Karpas-422 (cell line): ENCODE measurements at regions not wholly inside any gene's neighbourhood (a gene's known extent, or its start where the extent isn't known, plus 50 kb on each side); places are given as distances from the start of the nearest gene placed in this dataset.
"Not testable (repeated sequence)": the region's sequence is repeated elsewhere in the genome, so short reads cannot be mapped to it uniquely, and the experiment has no call there.

Experiments
- DNase-seq: peaks from one replicate; pipeline ENCODE4 v3.0.0-alpha.2; 2015
- H2AFZ ChIP-seq: fragments of 200-600 bp; sonication (generic); 2 replicates; pipeline ENCODE4 v1.6.1; 2014; ENCODE audit warnings: antibody characterized with exemption, low read length, mixed read lengths
- H3K27ac ChIP-seq: fragments of 200-600 bp; sonication (generic); 2 replicates; pipeline ENCODE4 v1.5.1; 2014; ENCODE audit warnings: mild to moderate bottlenecking, low read length, moderate library complexity
- H3K27me3 ChIP-seq: fragments of 200-600 bp; sonication (generic); 2 replicates; pipeline ENCODE4 v1.6.1; 2014; ENCODE audit warnings: low read length, mixed read lengths
- H3K36me3 ChIP-seq: fragments of 200-600 bp; sonication (generic); 2 replicates; pipeline ENCODE4 v1.6.1; 2014; ENCODE audit warnings: low read length, mixed read lengths; ENCODE audit not compliant: insufficient read depth
- H3K4me1 ChIP-seq: fragments of 200-600 bp; sonication (generic); 2 replicates; pipeline ENCODE4 v1.6.1; 2014; ENCODE audit warnings: mild to moderate bottlenecking, low read length, mixed read lengths
- H3K4me2 ChIP-seq: fragments of 200-600 bp; sonication (generic); 2 replicates; pipeline ENCODE4 v1.6.1; 2014; ENCODE audit warnings: low read length, low read depth, mild to moderate bottlenecking; ENCODE audit not compliant: poor library complexity, severe bottlenecking
- H3K4me3 ChIP-seq: fragments of 200-600 bp; sonication (generic); 2 replicates; pipeline ENCODE4 v1.5.1; 2014; ENCODE audit warnings: mild to moderate bottlenecking, antibody characterized with exemption, low read length, mixed read lengths
- H3K79me2 ChIP-seq: fragments of 200-600 bp; sonication (generic); 2 replicates; pipeline ENCODE4 v1.6.1; 2014; ENCODE audit warnings: mild to moderate bottlenecking, low read length, mixed read lengths
- H3K9ac ChIP-seq: fragments of 200-600 bp; sonication (generic); 2 replicates; pipeline ENCODE4 v1.6.0; 2014; ENCODE audit warnings: low read length
- H3K9me2 ChIP-seq: fragments of 200-600 bp; sonication (generic), shearing (Covaris generic); replicated peaks from 2 replicates; pipeline ENCODE4 v1.6.0; 2014; ENCODE audit warnings: mild to moderate bottlenecking, low read length, moderate library complexity; ENCODE audit not compliant: insufficient read depth
- H3K9me3 ChIP-seq: fragments of 300-700, 200-600 bp; sonication (generic); 2 replicates; pipeline ENCODE4 v1.6.1; 2014; ENCODE audit warnings: low read length, mixed read lengths
- H4K20me1 ChIP-seq: fragments of 200-600 bp; sonication (generic); 2 replicates; pipeline ENCODE4 v1.6.1; 2014; ENCODE audit warnings: mild to moderate bottlenecking, antibody characterized with exemption, low read length, low read depth; ENCODE audit not compliant: insufficient read depth

DNA sequence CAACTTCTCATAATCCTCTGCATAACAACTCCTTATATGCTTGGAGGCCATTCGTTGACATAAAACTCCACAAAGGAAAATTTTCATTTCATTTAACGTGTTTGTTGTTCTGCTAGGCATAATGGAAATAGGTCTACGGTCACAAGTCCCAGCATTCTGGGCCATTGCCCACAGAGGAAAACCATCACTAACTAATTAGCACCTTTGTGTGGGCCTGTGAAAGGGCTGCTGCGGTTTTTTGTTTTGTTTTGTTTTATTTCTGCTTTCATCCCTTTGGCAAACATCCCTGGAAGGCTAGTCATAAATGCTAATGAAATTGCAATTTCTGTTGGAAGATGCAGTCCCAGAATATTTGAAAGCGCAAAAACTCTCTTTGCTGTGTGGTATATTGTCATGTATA lies 180.3 kb downstream of the RMST start:
- no peaks in the 10 kb centered on the region for H3K4me1 ChIP-seq
- H3K9me2 ChIP-seq = no peaks in the 10 kb centered on the region
- no peak overlapping the region for H2AFZ ChIP-seq
- no peaks in the 10 kb centered on the region for H3K36me3 ChIP-seq
- H3K4me2 ChIP-seq = no peak overlapping the region
- H3K4me3 ChIP-seq = no peak overlapping the region
- H3K9me3 ChIP-seq = no peaks in the 10 kb centered on the region
- no peak overlapping the region for H3K27ac ChIP-seq
- H3K79me2 ChIP-seq = no peaks in the 10 kb centered on the region
- no peak for DNase-seq
- no peaks in the 10 kb centered on the region for H3K27me3 ChIP-seq
- no peaks in the 10 kb centered on the region for H4K20me1 ChIP-seq
- H3K9ac ChIP-seq = no peak overlapping the region

DNA sequence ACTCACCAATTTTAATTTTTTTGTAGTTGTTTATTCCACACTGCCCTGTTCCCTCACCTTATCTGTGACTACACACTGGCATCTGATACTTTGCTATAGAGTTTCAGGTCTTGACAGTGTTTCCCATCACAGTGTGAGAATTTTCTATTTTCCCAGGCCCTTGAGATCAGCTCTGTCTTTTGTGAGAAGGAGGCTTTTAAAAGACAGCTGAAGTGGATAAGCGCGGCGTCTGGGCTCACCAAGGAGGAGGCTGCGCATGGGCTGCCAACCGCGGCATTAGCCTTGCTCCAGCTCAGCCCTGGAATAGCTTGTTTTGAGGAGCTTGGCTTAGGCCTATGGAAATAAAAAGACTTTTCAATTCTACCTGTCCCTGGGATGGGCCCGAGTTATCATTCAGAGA lies 181.3 kb downstream of the RMST start:
- H3K27me3 ChIP-seq = no peaks in the 10 kb centered on the region
- H3K4me3 ChIP-seq = no peak overlapping the region
- no peaks in the 10 kb centered on the region for H3K9me3 ChIP-seq
- H3K36me3 ChIP-seq = no peaks in the 10 kb centered on the region
- no peak overlapping the region for H3K9ac ChIP-seq
- H4K20me1 ChIP-seq = no peaks in the 10 kb centered on the region
- no peaks in the 10 kb centered on the region for H3K4me1 ChIP-seq
- H3K27ac ChIP-seq = no peak overlapping the region
- H3K4me2 ChIP-seq = no peak overlapping the region
- no peak for DNase-seq
- no peak overlapping the region for H2AFZ ChIP-seq
- H3K79me2 ChIP-seq = no peaks in the 10 kb centered on the region
- no peaks in the 10 kb centered on the region for H3K9me2 ChIP-seq

DNA sequence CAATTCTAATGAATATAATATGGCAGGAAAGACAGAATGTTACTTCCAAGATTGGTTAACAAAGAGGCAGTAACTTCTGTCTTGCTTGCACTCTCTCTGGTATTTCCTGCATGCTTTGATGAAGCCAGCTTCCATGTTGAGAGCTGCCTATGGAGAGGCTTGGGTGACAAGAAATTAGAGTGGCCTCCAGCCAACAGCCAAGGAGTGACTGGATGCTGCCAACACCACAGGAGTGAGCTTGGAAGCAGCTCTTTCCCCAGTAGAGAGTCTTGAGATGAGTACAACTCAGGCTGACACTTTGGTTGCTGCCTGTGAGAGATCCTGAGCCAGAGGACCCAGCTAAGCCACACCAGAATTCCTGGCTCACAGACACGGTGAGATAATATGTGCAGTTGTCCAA lies 183.1 kb downstream of the RMST start:
- Histone ChIP-seq H3K4me1 (no peaks in the 10 kb centered on the region), H3K4me2 (no peak overlapping the region), H2AFZ (no peak overlapping the region), H3K36me3 (no peaks in the 10 kb centered on the region), H3K79me2 (no peaks in the 10 kb centered on the region), H3K27ac (no peak overlapping the region), H3K4me3 (no peak overlapping the region), H4K20me1 (no peaks in the 10 kb centered on the region), H3K9me2 (no peaks in the 10 kb centered on the region), H3K9ac (no peak overlapping the region), H3K9me3 (no peaks in the 10 kb centered on the region), H3K27me3 (no peaks in the 10 kb centered on the region)
- no peak for DNase-seq

DNA sequence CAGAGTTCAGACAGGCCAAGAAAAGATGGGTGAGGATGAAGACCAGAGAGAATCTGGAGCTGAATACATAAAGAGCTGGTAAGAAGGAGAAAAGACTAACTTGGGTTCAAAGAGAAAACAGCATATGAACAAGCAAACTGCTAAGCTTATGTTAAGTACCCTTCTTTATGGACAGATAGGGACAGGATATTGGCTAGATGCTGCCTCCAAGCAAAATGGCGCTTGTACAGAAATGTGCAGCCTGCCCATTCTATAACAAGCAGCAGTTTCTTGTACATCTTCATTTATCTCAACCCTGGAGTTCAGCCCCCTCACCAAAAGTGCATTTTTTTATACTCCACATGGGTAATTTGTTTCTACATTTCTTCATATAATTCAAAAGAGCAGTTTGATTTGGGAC lies 184.5 kb downstream of the RMST start:
- Histone ChIP-seq H3K4me3 (no peak overlapping the region), H3K9me2 (no peaks in the 10 kb centered on the region)

DNA sequence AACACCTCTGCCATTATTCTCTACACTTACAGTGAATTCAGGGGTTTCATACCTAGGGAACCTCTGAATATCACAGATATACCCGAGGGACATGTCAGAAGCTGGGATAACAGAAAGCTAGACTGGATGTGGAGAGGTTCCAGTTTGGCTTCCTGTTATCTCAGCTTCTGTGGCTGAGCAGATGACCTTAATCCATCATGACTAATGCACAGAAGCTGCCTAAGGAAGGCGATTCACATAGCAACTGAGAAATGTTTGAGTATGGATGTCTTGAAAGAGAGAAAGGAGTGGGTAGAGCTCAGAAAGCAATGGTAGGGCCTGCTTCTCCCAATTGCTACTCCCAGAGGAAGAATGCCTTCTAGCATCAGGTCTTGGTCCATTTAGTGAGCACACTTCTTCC lies 187.6 kb downstream of the RMST start:
- H3K4me2 ChIP-seq = no peak overlapping the region
- no peaks in the 10 kb centered on the region for H4K20me1 ChIP-seq
- DNase-seq = no peak
- H3K4me1 ChIP-seq = no peaks in the 10 kb centered on the region
- H3K9me2 ChIP-seq = no peaks in the 10 kb centered on the region
- H3K27ac ChIP-seq = no peak overlapping the region
- no peaks in the 10 kb centered on the region for H3K27me3 ChIP-seq
- H3K36me3 ChIP-seq = no peaks in the 10 kb centered on the region
- no peak overlapping the region for H3K9ac ChIP-seq
- no peak overlapping the region for H3K4me3 ChIP-seq
- H3K79me2 ChIP-seq = no peaks in the 10 kb centered on the region
- no peak overlapping the region for H2AFZ ChIP-seq
- H3K9me3 ChIP-seq = no peaks in the 10 kb centered on the region

More for the DNA sequence above, 184.5 kb downstream of the RMST start:
- H2AFZ ChIP-seq = no peak overlapping the region
- no peak for DNase-seq
- H3K9ac ChIP-seq = no peak overlapping the region
- H3K36me3 ChIP-seq = no peaks in the 10 kb centered on the region
- H3K27me3 ChIP-seq = no peaks in the 10 kb centered on the region
- H4K20me1 ChIP-seq = no peaks in the 10 kb centered on the region
- no peaks in the 10 kb centered on the region for H3K9me3 ChIP-seq
- H3K27ac ChIP-seq = no peak overlapping the region
- no peaks in the 10 kb centered on the region for H3K79me2 ChIP-seq
- no peak overlapping the region for H3K4me2 ChIP-seq
- H3K4me1 ChIP-seq = no peaks in the 10 kb centered on the region

- H3K4me1 ChIP-seq, H4K20me1 ChIP-seq, DNase-seq, H3K27ac ChIP-seq, H3K9ac ChIP-seq, H2AFZ ChIP-seq, H3K4me3 ChIP-seq, H3K79me2 ChIP-seq, H3K4me2 ChIP-seq, H3K36me3 ChIP-seq, H3K9me2 ChIP-seq, H3K9me3 ChIP-seq, H3K27me3 ChIP-seq: not testable (repeated sequence)
These were observed 193.9 kb downstream of the RMST start for GRCh38 chr12:97656548-97656947.

- H3K4me2 ChIP-seq = no peak overlapping the region
- H3K36me3 ChIP-seq = no peaks in the 10 kb centered on the region
- H2AFZ ChIP-seq = no peak overlapping the region
- H3K4me1 ChIP-seq = no peaks in the 10 kb centered on the region
- no peak for DNase-seq
- no peaks in the 10 kb centered on the region for H3K27me3 ChIP-seq
- no peaks in the 10 kb centered on the region for H3K79me2 ChIP-seq
- no peaks in the 10 kb centered on the region for H4K20me1 ChIP-seq
- H3K27ac ChIP-seq = no peak overlapping the region
- no peaks in the 10 kb centered on the region for H3K9me3 ChIP-seq
- H3K9me2 ChIP-seq = no peaks in the 10 kb centered on the region
- no peak overlapping the region for H3K9ac ChIP-seq
- H3K4me3 ChIP-seq = no peak overlapping the region
These were observed 196.7 kb downstream of the RMST start for GRCh38 chr12:97659117-97659880.

GRCh38 chr12:97666263-97666662 lies 203.7 kb downstream of the RMST start:
- H3K36me3 ChIP-seq = no peaks in the 10 kb centered on the region
- no peaks in the 10 kb centered on the region for H3K9me3 ChIP-seq
- H3K9ac ChIP-seq = no peak overlapping the region
- H4K20me1 ChIP-seq = no peaks in the 10 kb centered on the region
- no peak overlapping the region for H3K4me3 ChIP-seq
- H3K27me3 ChIP-seq = no peaks in the 10 kb centered on the region
- no peaks in the 10 kb centered on the region for H3K79me2 ChIP-seq
- no peaks in the 10 kb centered on the region for H3K4me1 ChIP-seq
- H3K4me2 ChIP-seq = no peak overlapping the region
- no peak for DNase-seq
- 0 out of 2 replicates have a peak, but pooled peaks cover 5% of the 10 kb centered on the region for H3K9me2 ChIP-seq
- no peak overlapping the region for H3K27ac ChIP-seq
- H2AFZ ChIP-seq = no peak overlapping the region
